HEK293 (cell line): ENCODE measurements at regions not wholly inside any gene's neighbourhood (a gene's known extent, or its start where the extent isn't known, plus 50 kb on each side); places are given as distances from the start of the nearest gene placed in this dataset.

Experiments used
- HIC1 ChIP-seq: fragments of 450-650 bp; formaldehyde crosslinking; IDR thresholded peaks from 2 replicates; pipeline ENCODE4 v1.5.1; 2016; ENCODE audit warnings: missing biosample characterization, missing genetic modification characterization
- KLF17 ChIP-seq: fragments of 450-650 bp; formaldehyde crosslinking; IDR thresholded peaks from 2 replicates; pipeline ENCODE4 v1.5.1; 2016; ENCODE audit warnings: missing biosample characterization, missing genetic modification characterization
- PATZ1 ChIP-seq: fragments of 450-650 bp; formaldehyde crosslinking; IDR thresholded peaks from 2 replicates; pipeline ENCODE4 v1.5.1; 2016; ENCODE audit warnings: missing biosample characterization, missing genetic modification characterization
- PBX3 ChIP-seq: sonication (generic); formaldehyde crosslinking; IDR thresholded peaks from 2 replicates; pipeline ENCODE4 v1.8.1; 2022; ENCODE audit warnings: mild to moderate bottlenecking, moderate library complexity, missing genetic modification reagents
- PRDM10 ChIP-seq: fragments of 450-650 bp; formaldehyde crosslinking; IDR thresholded peaks from 2 replicates; pipeline ENCODE4 v1.5.1; 2016; ENCODE audit warnings: missing biosample characterization, missing genetic modification characterization
- PRDM4 ChIP-seq: fragments of 450-650 bp; formaldehyde crosslinking; IDR thresholded peaks from 2 replicates; pipeline ENCODE4 v1.5.1; 2017; ENCODE audit warnings: missing biosample characterization, missing genetic modification characterization
- ZBTB10 ChIP-seq: fragments of 450-650 bp; formaldehyde crosslinking; IDR thresholded peaks from 2 replicates; pipeline ENCODE4 v1.5.1; 2016; ENCODE audit warnings: missing biosample characterization, missing genetic modification characterization
- ZBTB21 ChIP-seq: fragments of 450-650 bp; formaldehyde crosslinking; IDR thresholded peaks from 2 replicates; pipeline ENCODE4 v1.5.1; 2017; ENCODE audit warnings: missing biosample characterization, missing genetic modification characterization
- ZFP37 ChIP-seq: fragments of 450-650 bp; formaldehyde crosslinking; IDR thresholded peaks from 2 replicates; pipeline ENCODE4 v1.5.1; 2016; ENCODE audit warnings: missing biosample characterization, missing genetic modification characterization
- ZNF133 ChIP-seq: fragments of 450-650 bp; formaldehyde crosslinking; IDR thresholded peaks from 2 replicates; pipeline ENCODE4 v1.5.1; 2016; ENCODE audit warnings: missing biosample characterization, missing genetic modification characterization
- ZNF138 ChIP-seq: fragments of 450-650 bp; formaldehyde crosslinking; IDR thresholded peaks from 2 replicates; pipeline ENCODE4 v1.5.1; 2016; ENCODE audit warnings: missing biosample characterization, missing genetic modification characterization, borderline replicate concordance
- ZNF140 ChIP-seq: fragments of 450-650 bp; formaldehyde crosslinking; IDR thresholded peaks from 2 replicates; pipeline ENCODE4 v1.5.1; 2016; ENCODE audit warnings: missing biosample characterization, missing genetic modification characterization
- ZNF175 ChIP-seq: fragments of 450-650 bp; formaldehyde crosslinking; IDR thresholded peaks from 2 replicates; pipeline ENCODE4 v1.5.1; 2016; ENCODE audit warnings: missing biosample characterization, missing genetic modification characterization
- ZNF26 ChIP-seq: fragments of 450-650 bp; formaldehyde crosslinking; IDR thresholded peaks from 2 replicates; pipeline ENCODE4 v1.5.1; 2016; ENCODE audit warnings: missing biosample characterization, missing genetic modification characterization
- ZNF621 ChIP-seq: fragments of 450-650 bp; formaldehyde crosslinking; IDR thresholded peaks from 2 replicates; pipeline ENCODE4 v1.5.1; 2017; ENCODE audit warnings: missing biosample characterization, missing genetic modification characterization
- ZNF704 ChIP-seq: fragments of 450-650 bp; formaldehyde crosslinking; IDR thresholded peaks from 2 replicates; pipeline ENCODE4 v1.5.1; 2016; ENCODE audit warnings: missing biosample characterization, missing genetic modification characterization
- ZNF768 ChIP-seq: fragments of 450-650 bp; formaldehyde crosslinking; IDR thresholded peaks from 2 replicates; pipeline ENCODE4 v1.5.1; 2018; ENCODE audit warnings: missing biosample characterization, mild to moderate bottlenecking, missing genetic modification characterization
- ZNF792 ChIP-seq: fragments of 450-650 bp; formaldehyde crosslinking; IDR thresholded peaks from 2 replicates; pipeline ENCODE4 v1.5.1; 2016; ENCODE audit warnings: missing biosample characterization, missing genetic modification characterization

- TF ChIP-seq PRDM10 (tag by site-specific recombination) (peak; percentile 66), ZNF140 (tag by site-specific recombination) (no peak), ZNF621 (tag by site-specific recombination) (no peak), ZFP37 (tag by site-specific recombination) (no peak), PATZ1 (tag by site-specific recombination) (0 out of 2 replicates have a peak, but pooled peaks have one; percentile 27), HIC1 (tag by site-specific recombination) (0 out of 2 replicates have a peak, but pooled peaks have one; percentile 21), ZNF175 (tag by site-specific recombination) (no peak), ZNF768 (tag by site-specific recombination) (no peak), ZNF26 (tag by site-specific recombination) (no peak), ZBTB21 (tag by site-specific recombination) (peak; percentile 94), ZNF138 (tag by site-specific recombination) (no peak), ZNF133 (tag by site-specific recombination) (no peak), PBX3 (CRISPR knock-in tag) (no peak), PRDM4 (no peak), KLF17 (peak; percentile 97), ZNF792 (tag by site-specific recombination) (no peak), ZBTB10 (tag by site-specific recombination) (no peak), ZNF704 (tag by site-specific recombination) (no peak)
Observed at GRCh38 chr12:124694846-124695497, 127.6 kb upstream of the NCOR2 start (continued).
